Keratinocyte (primary cell): ENCODE measurements at regions not wholly inside any gene's neighbourhood (a gene's known extent, or its start where the extent isn't known, plus 50 kb on each side); places are given as distances from the start of the nearest gene placed in this dataset.

Experiments
- DNase-seq: peaks from one replicate; pipeline ENCODE4 v3.0.0-alpha.2; 2011; ENCODE audit warnings: low read depth, missing footprints, low spot score
- FAIRE-seq: peaks from 2 replicates; lab custom pipeline; 2011; peaks lifted over from hg19 to GRCh38; lab: Jason Lieb, UNC
- H2AFZ ChIP-seq: 2 replicates; pipeline ENCODE4 v1.6.0; 2012; ENCODE audit warnings: low read length, control low read depth, inconsistent platforms; ENCODE audit not compliant: control insufficient read depth
- H3K27ac ChIP-seq: 2 replicates; pipeline ENCODE4 v1.5.1; 2011; ENCODE audit warnings: low read length; ENCODE audit not compliant: control insufficient read depth, insufficient read depth
- H3K27me3 ChIP-seq: 3 replicates; pipeline ENCODE4 v1.6.0; 2011; ENCODE audit warnings: low read length; ENCODE audit not compliant: control insufficient read depth, insufficient read depth; ENCODE audit errors: extremely low read depth
- H3K36me3 ChIP-seq, 2 experiments: 2 replicates in 1 of 2; 3 replicates in 1 of 2; pipeline ENCODE4 v1.5.1; 2011; ENCODE audit warnings: low read length in 2 of 2, mild to moderate bottlenecking in 1 of 2; ENCODE audit not compliant: control insufficient read depth in 2 of 2, insufficient read depth in 2 of 2; ENCODE audit errors: extremely low read depth in 1 of 2
- H3K4me1 ChIP-seq: 3 replicates; pipeline ENCODE4 v1.5.1; 2011; ENCODE audit warnings: low read length; ENCODE audit not compliant: control insufficient read depth, insufficient read depth; ENCODE audit errors: extremely low read depth
- H3K4me2 ChIP-seq: 3 replicates; pipeline ENCODE4 v1.6.0; 2011; ENCODE audit warnings: low read depth, low read length; ENCODE audit not compliant: control insufficient read depth, insufficient read depth; ENCODE audit errors: extremely low read depth
- H3K4me3 ChIP-seq, 3 experiments: fragments of 200-600 bp in 1 of 3; sonication (generic) in 1 of 3; 2 replicates in 2 of 3; 3 replicates in 1 of 3; pipeline ENCODE4 v1.5.1; 2011 to 2016; ENCODE audit warnings: low read length in 3 of 3, mild to moderate bottlenecking in 3 of 3, control low read depth in 2 of 3, inconsistent platforms in 1 of 3, low read depth in 1 of 3, mixed read lengths in 1 of 3, mixed run types in 1 of 3, moderate library complexity in 1 of 3; ENCODE audit not compliant: control insufficient read depth in 2 of 3, insufficient read depth in 2 of 3; ENCODE audit errors: extremely low read depth in 1 of 3
- H3K79me2 ChIP-seq: 2 replicates; pipeline ENCODE4 v1.6.0; 2012; ENCODE audit warnings: low read length; ENCODE audit not compliant: control insufficient read depth, insufficient read depth
- H3K9ac ChIP-seq: 3 replicates; pipeline ENCODE4 v1.6.0; 2011; ENCODE audit warnings: low read length; ENCODE audit not compliant: control insufficient read depth, insufficient read depth; ENCODE audit errors: extremely low read depth
- H3K9me1 ChIP-seq: 3 replicates; pipeline ENCODE4 v1.6.0; 2011; ENCODE audit warnings: low read length; ENCODE audit not compliant: control insufficient read depth, insufficient read depth; ENCODE audit errors: extremely low read depth
- H3K9me3 ChIP-seq: 2 replicates; pipeline ENCODE4 v1.5.1; 2012; ENCODE audit warnings: low read depth, low read length; ENCODE audit not compliant: control insufficient read depth
- H4K20me1 ChIP-seq: 3 replicates; pipeline ENCODE4 v1.6.0; 2011; ENCODE audit warnings: low read length; ENCODE audit not compliant: control insufficient read depth, insufficient read depth; ENCODE audit errors: extremely low read depth
- CTCF ChIP-seq, 3 experiments: IDR thresholded peaks in 1 of 3; conservative IDR thresholded peaks in 1 of 3; optimal IDR thresholded peaks in 1 of 3; 2 replicates in 2 of 3; 3 replicates in 1 of 3; pipeline versions ENCODE3 to v1.5.1; 2011; ENCODE audit warnings: low read length in 3 of 3, mild to moderate bottlenecking in 3 of 3, moderate library complexity in 2 of 3, control low read depth in 1 of 3, inconsistent platforms in 1 of 3; ENCODE audit not compliant: insufficient read depth in 2 of 3; ENCODE audit errors: extremely low read depth in 1 of 3
- EZH2 ChIP-seq: IDR thresholded peaks from one replicate; pipeline ENCODE4 v1.6.1; 2012; ENCODE audit warnings: inconsistent platforms, mild to moderate bottlenecking, low read length, moderate library complexity
- dilution Hi-C: fragments of 300-500 bp; cut with MboI; formaldehyde crosslinking; loops from one replicate; pipeline ENCODE4 v1.7.0; 2020; ENCODE audit warnings: low sequenced_read_pairs; ENCODE audit not compliant: extremely low pct_ligation_motif_present

GRCh38 chr12:77591959-77592743 is 238.5 kb upstream of the NAV3 start:
- H3K4me1 ChIP-seq, result no peaks in the 10 kb centered on the region
- no peaks in the 10 kb centered on the region for H3K27me3 ChIP-seq
- no peaks in the 10 kb centered on the region for H3K36me3 ChIP-seq
- H3K4me3 ChIP-seq, result no peak overlapping the region
- FAIRE-seq (no peak), DNase-seq (no peak)
- H3K9ac ChIP-seq, result no peak overlapping the region
- H3K79me2 ChIP-seq, result no peaks in the 10 kb centered on the region
- H3K9me1 ChIP-seq, result no peaks in the 10 kb centered on the region
- H4K20me1 ChIP-seq, result no peaks in the 10 kb centered on the region
- TF ChIP-seq CTCF (optimal IDR thresholded peaks at IDR 0.05 in 1 of 3, IDR thresholded peaks at IDR 0.05 in 1 of 3, conservative IDR thresholded peaks at IDR 0.05 in 1 of 3; ENCODE audit: extremely low read depth in 1 of 3, insufficient read depth in 2 of 3, low read length in 3 of 3) (no peak), EZH2 (no peak)
- no peaks in the 10 kb centered on the region for H3K9me3 ChIP-seq
- H3K27ac ChIP-seq, result no peak overlapping the region
- dilution Hi-C loops, result no loop called here
- no peak overlapping the region for H2AFZ ChIP-seq
- H3K4me2 ChIP-seq, result no peak overlapping the region

DNA sequence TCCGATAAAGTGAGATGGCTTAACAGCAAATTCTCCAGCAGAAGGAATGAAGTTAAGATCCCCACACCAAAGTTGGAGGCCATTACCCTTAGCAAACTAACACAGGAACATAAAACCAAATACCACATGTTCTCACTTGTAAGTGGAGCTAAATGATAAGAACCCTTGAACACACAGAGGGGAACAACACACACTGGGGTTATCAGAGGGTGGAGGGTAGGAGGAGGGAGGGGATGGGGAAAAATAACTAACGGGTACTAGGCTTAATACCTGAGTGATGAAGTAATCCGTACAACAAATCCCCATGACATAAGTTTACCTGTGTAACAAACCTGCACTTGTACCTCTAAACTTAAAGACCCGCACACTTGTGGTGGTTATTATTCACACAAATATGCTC is 240.4 kb upstream of the NAV3 start:
- no peaks in the 10 kb centered on the region for H3K4me1 ChIP-seq
- FAIRE-seq (no peak), DNase-seq (no peak)
- no peak overlapping the region for H2AFZ ChIP-seq
- H3K4me3 ChIP-seq, result no peak overlapping the region
- H3K9me1 ChIP-seq, result no peaks in the 10 kb centered on the region
- dilution Hi-C loops, result no loop called here
- H3K79me2 ChIP-seq, result no peaks in the 10 kb centered on the region
- no peaks in the 10 kb centered on the region for H3K9me3 ChIP-seq
- H3K4me2 ChIP-seq, result no peak overlapping the region
- no peaks in the 10 kb centered on the region for H3K36me3 ChIP-seq
- no peaks in the 10 kb centered on the region for H4K20me1 ChIP-seq
- H3K27me3 ChIP-seq, result no peaks in the 10 kb centered on the region
- H3K9ac ChIP-seq, result no peak overlapping the region
- no peak overlapping the region for H3K27ac ChIP-seq
- no peak for TF ChIP-seq CTCF (optimal IDR thresholded peaks at IDR 0.05 in 1 of 3, IDR thresholded peaks at IDR 0.05 in 1 of 3, conservative IDR thresholded peaks at IDR 0.05 in 1 of 3; ENCODE audit: extremely low read depth in 1 of 3, insufficient read depth in 2 of 3, low read length in 3 of 3)
